Thoracic aorta (tissue), 2 donors: ENCODE measurements at regions not wholly inside any gene's neighbourhood (a gene's known extent, or its start where the extent isn't known, plus 50 kb on each side); places are given as distances from the start of the nearest gene placed in this dataset.

Experiments used
- ATAC-seq: fragments of 150-250 bp; one replicate; pipeline ENCODE4 v1.8.0; 2017; ENCODE audit warnings: low read depth; ENCODE audit not compliant: insufficient number of reproducible peaks, low FRiP score
- DNase-seq: peaks from one replicate; pipeline ENCODE4 v3.0.0-alpha.2; 2020; ENCODE audit warnings: low spot score
- H3K27ac ChIP-seq, 2 donors: fragments of 200-600 bp; sonication (generic); 1 replicate in 1 of 2; 2 replicates in 1 of 2; pipeline ENCODE4 v1.5.1; 2016; ENCODE audit warnings: mild to moderate bottlenecking in 2 of 2, moderate library complexity in 2 of 2
- H3K27me3 ChIP-seq: fragments of 200-600 bp; sonication (generic); replicated peaks from 2 replicates; pipeline ENCODE4 v1.6.0; 2016; ENCODE audit warnings: mild to moderate bottlenecking; ENCODE audit not compliant: insufficient read depth
- H3K36me3 ChIP-seq: fragments of 200-600 bp; sonication (generic); one replicate; pipeline ENCODE4 v1.5.1; 2016
- H3K4me1 ChIP-seq, 2 donors: fragments of 200-600 bp; sonication (generic); 1 replicate in 1 of 2; 2 replicates in 1 of 2; pipeline versions ENCODE4 v1.5.1 to v1.6.0; 2016; ENCODE audit warnings: low read depth in 2 of 2, mild to moderate bottlenecking in 1 of 2; ENCODE audit not compliant: control insufficient read depth in 1 of 2
- H3K4me3 ChIP-seq: fragments of 200-600 bp; sonication (generic); 2 replicates; pipeline ENCODE4 v1.5.1; 2016; ENCODE audit warnings: mild to moderate bottlenecking
- H3K9me3 ChIP-seq: fragments of 200-600 bp; sonication (generic); 2 replicates; pipeline ENCODE4 v1.5.1; 2016
- CTCF ChIP-seq: fragments of 200-600 bp; sonication (generic); IDR thresholded peaks from one replicate; pipeline ENCODE4 v1.5.1; 2019; ENCODE audit warnings: antibody characterized with exemption

DNA sequence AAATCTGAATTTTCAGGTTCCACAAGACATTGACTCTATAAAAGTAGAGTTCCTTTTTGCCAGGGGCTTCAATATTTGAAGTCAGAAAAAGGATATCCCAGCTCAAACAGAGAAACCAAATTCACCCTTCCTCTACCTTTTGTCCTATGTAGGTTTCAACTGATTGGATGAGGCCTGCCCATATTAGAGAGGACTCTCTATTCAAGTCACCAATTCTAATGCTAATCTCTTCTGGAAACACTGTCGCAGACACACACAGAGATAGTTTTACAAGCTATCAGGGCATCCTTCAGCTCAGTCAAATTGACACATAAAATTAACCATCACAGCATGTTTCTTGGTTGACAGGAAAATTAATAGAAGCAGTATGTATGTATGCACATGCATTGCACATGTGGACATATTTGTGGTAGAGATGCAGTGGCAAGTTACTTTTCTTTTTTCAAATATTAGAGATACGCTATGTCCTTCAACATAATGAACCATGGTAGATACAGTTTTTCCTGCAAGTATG is 207.1 kb downstream of the RAD51AP2 start:
- Histone ChIP-seq H3K4me1 (no peaks in the 10 kb centered on the region), H3K27ac (no peak overlapping the region), H3K36me3 (no peaks in the 10 kb centered on the region), H3K4me3 (no peak overlapping the region), H3K9me3 (no peaks in the 10 kb centered on the region), H3K27me3 (no peaks in the 10 kb centered on the region)
- ATAC-seq (no peak), DNase-seq (no peak)
- TF ChIP-seq CTCF, result no peak

DNA sequence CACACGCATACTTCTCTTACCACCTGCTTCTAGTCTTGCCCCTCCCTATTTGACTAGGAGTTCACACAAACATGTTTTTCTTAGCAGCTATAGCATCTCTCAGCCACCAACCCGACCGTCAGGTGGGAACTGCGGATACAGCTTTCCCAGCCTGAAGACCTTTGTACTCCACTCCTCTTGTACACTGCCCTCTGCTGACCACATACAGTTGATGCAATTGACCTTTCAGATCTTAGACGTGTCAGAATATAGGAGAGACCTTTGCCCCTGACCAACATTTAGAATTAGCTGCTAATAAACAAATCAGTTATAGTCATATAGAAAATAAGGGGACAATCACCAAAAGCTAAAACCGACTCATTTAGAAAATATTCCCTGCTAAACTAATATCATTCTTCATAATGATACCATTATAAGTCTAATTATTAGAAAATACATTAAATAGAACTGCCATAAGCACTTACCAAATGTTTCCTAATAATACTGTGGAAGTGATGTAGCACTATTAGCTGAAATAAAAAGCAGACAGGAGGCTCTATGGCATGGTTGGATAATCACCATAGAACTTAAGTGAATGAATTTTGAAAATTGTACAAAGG is 208.4 kb downstream of the RAD51AP2 start:
- Histone ChIP-seq H3K27me3 (no peaks in the 10 kb centered on the region), H3K27ac (no peak overlapping the region), H3K36me3 (no peaks in the 10 kb centered on the region), H3K9me3 (no peaks in the 10 kb centered on the region), H3K4me3 (no peak overlapping the region), H3K4me1 (no peaks in the 10 kb centered on the region)
- DNase-seq (no peak), ATAC-seq (no peak)
- TF ChIP-seq CTCF, result peak; percentile 6

GRCh38 chr2:17309181-17309580 is 209.1 kb downstream of the RAD51AP2 start:
- Histone ChIP-seq H3K4me3 (no peak overlapping the region), H3K27me3 (no peaks in the 10 kb centered on the region), H3K36me3 (no peaks in the 10 kb centered on the region), H3K27ac (no peak overlapping the region), H3K4me1 (no peaks in the 10 kb centered on the region), H3K9me3 (no peaks in the 10 kb centered on the region)
- DNase-seq, result no peak
- no peak for ATAC-seq
- TF ChIP-seq CTCF, result no peak

DNA sequence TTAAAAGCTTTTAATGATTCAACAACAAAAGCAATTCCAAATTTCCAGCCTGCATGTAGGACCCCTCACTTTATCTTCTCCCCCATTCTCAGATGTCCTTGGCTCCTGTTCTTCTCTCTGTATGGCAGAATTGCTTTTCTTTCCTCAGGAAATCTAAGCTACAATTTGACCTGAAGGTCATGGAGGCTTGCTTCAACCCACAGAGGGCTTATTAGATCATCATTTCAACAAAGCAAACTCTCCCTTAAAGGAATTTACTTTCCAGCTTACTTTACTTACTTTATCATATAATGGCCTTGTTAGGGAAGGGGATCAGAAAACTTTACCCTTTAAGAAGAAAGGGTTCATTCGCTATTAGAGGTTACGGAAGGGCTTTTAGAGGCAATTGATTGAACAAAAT is 211.5 kb downstream of the RAD51AP2 start:
- ATAC-seq (no peak), DNase-seq (no peak)
- no peaks in the 10 kb centered on the region for H3K27me3 ChIP-seq
- H3K9me3 ChIP-seq, result no peaks in the 10 kb centered on the region
- H3K4me1 ChIP-seq, result no peaks in the 10 kb centered on the region
- H3K36me3 ChIP-seq, result no peaks in the 10 kb centered on the region
- TF ChIP-seq CTCF, result no peak
- no peak overlapping the region for H3K27ac ChIP-seq
- no peak overlapping the region for H3K4me3 ChIP-seq

- TF ChIP-seq CTCF, result no peak
- H3K4me1 ChIP-seq, result no peaks in the 10 kb centered on the region
- no peak overlapping the region for H3K27ac ChIP-seq
- ATAC-seq (no peak), DNase-seq (no peak)
- no peak overlapping the region for H3K4me3 ChIP-seq
- no peaks in the 10 kb centered on the region for H3K27me3 ChIP-seq
- H3K36me3 ChIP-seq, result no peaks in the 10 kb centered on the region
- no peaks in the 10 kb centered on the region for H3K9me3 ChIP-seq
These were observed 212.0 kb downstream of the RAD51AP2 start for GRCh38 chr2:17306219-17306618.
